ENCODE measurements at regions not wholly inside any gene's neighbourhood (a gene's known extent, or its start where the extent isn't known, plus 50 kb on each side); places are given as distances from the start of the nearest gene placed in this dataset.

- no peaks in the 10 kb centered on the region for H4K20me1 ChIP-seq (replicated peaks; ENCODE audit: control insufficient read depth, insufficient read depth, low read length)
- in situ Hi-C loops (cut with MboI) (no loop called here), intact Hi-C loops (cut with micrococcal nuclease) (no loop called here)
- H3K27me3 ChIP-seq (ENCODE audit: control insufficient read depth in 2 of 2, insufficient read depth in 2 of 2, low read length in 2 of 2): no peaks in the 10 kb centered on the region; a peak in 1 of 5 replicates
- no peaks in the 10 kb centered on the region for H3K9me3 ChIP-seq (replicated peaks; ENCODE audit: control insufficient read depth, insufficient read depth, low read depth, low read length)
- no peak overlapping the region for H3K4me3 ChIP-seq
- no TSS peak for BruUV-seq (replicated peaks)
- no peaks in the 10 kb centered on the region for H3K9me1 ChIP-seq (ENCODE audit: control insufficient read depth, insufficient read depth, low read length)
- no peak for ATAC-seq
- FAIRE-seq: no peak
- no peak overlapping the region for H3K4me2 ChIP-seq (ENCODE audit: insufficient read depth, low read length)
- no peaks in the 10 kb centered on the region for H3K79me2 ChIP-seq (ENCODE audit: control insufficient read depth, insufficient read depth, low read length)
- H3K4me1 ChIP-seq (replicated peaks in 1 of 2; ENCODE audit: control insufficient read depth in 2 of 2, insufficient read depth in 2 of 2, low read length in 2 of 2): no peaks in the 10 kb centered on the region
- peak; percentile 68 for TF ChIP-seq MEIS2 (IDR thresholded peaks at IDR 0.05; ENCODE audit: partially characterized antibody)
- no peak for TF ChIP-seq EWSR1 (IDR thresholded peaks at IDR 0.05; ENCODE audit: borderline replicate concordance, low read depth, partially characterized antibody)
- TF ChIP-seq PBX2 (CRISPR knock-in tag; IDR thresholded peaks at IDR 0.05; ENCODE audit: low read depth): no peak
- TF ChIP-seq PBX2 (tag; conservative IDR thresholded peaks at IDR 0.05; ENCODE audit: low read depth): peak; percentile 29; the same call in 1 of the 2 replicates
- TF ChIP-seq RCOR1 (IDR thresholded peaks at IDR 0.05; ENCODE audit: borderline replicate concordance in 1 of 2, low read depth in 2 of 2, low read length in 2 of 2): no peak
- TF ChIP-seq ZNF436 (CRISPR knock-in tag; IDR thresholded peaks at IDR 0.05): no peak
- TF ChIP-seq ZBTB2 (IDR thresholded peaks at IDR 0.05): no peak
- peak; percentile 63 for TF ChIP-seq PKNOX1 (IDR thresholded peaks at IDR 0.05)
- H2AFZ ChIP-seq (ENCODE audit: low read depth, low read length): no peak overlapping the region
- DNase-seq (ENCODE audit: extremely low read depth in 1 of 4, low spot score in 3 of 4): no peak
- 0% methylated on average over 6 of the region's 6 CpGs for WGBS (ENCODE audit: insufficient coverage, low coverage, missing lambda C conversion rate)
- H3K9ac ChIP-seq (ENCODE audit: insufficient read depth in 1 of 2, low read depth in 2 of 2, low read length in 2 of 2): no peak overlapping the region
- H3K27ac ChIP-seq (ENCODE audit: extremely low read depth, low read depth, low read length): no peak overlapping the region
- CTCF ChIA-PET (ENCODE audit: low intra/inter-chr PET ratio): no interaction called here
- no peaks in the 10 kb centered on the region for H3K36me3 ChIP-seq (ENCODE audit: control insufficient read depth, insufficient read depth, low read length)
- POLR2A ChIA-PET: interaction anchor here (1.2 to 1.6 kb wide), 2 partner anchors 10 to 12 kb away, joined by 3 to 5 read pairs; no protein-coding TSS in a partner anchor
Observed at GRCh38 chr11:15730263-15730994, 615.7 kb downstream of the INSC start.
